Gastroesophageal sphincter (tissue), 4 donors: ENCODE measurements at regions not wholly inside any gene's neighbourhood (a gene's known extent, or its start where the extent isn't known, plus 50 kb on each side); places are given as distances from the start of the nearest gene placed in this dataset.
A peak's percentile ranks its signal among the peaks of the same experiment; 100 is the strongest.
"Not testable (repeated sequence)": the region's sequence is repeated elsewhere in the genome, so short reads cannot be mapped to it uniquely, and the experiment has no call there.

Experiments
- ATAC-seq: fragments of 150-250 bp; one replicate; pipeline ENCODE4 v1.9.1; 2016; ENCODE audit warnings: mild to moderate bottlenecking, moderate library complexity
- H3K27ac ChIP-seq, 4 donors: fragments of 200-600 bp; sonication (generic) in 3 of 4; 1 replicate in 3 of 4; 2 replicates in 1 of 4; pipeline ENCODE4 v1.5.1; 2016 to 2019
- H3K27me3 ChIP-seq: fragments of 200-600 bp; sonication (generic); one replicate; pipeline ENCODE4 v1.5.1; 2019
- H3K36me3 ChIP-seq, 2 donors: fragments of 200-600 bp; sonication (generic); one replicate each; pipeline ENCODE4 v1.5.1; 2019; ENCODE audit warnings: control low read depth in 1 of 2
- H3K4me1 ChIP-seq, 3 donors: fragments of 200-600 bp; sonication (generic); 1 replicate in 2 of 3; 2 replicates in 1 of 3; pipeline ENCODE4 v1.5.1; 2016 to 2019; ENCODE audit warnings: control low read depth in 2 of 3
- H3K4me3 ChIP-seq, 2 donors: fragments of 200-600 bp; sonication (generic); one replicate each; pipeline ENCODE4 v1.5.1; 2019; ENCODE audit warnings: mild to moderate bottlenecking in 1 of 2, moderate library complexity in 1 of 2
- H3K9me3 ChIP-seq, 3 donors: fragments of 200-600 bp; sonication (generic); one replicate each; pipeline ENCODE4 v1.5.1; 2017 to 2019; ENCODE audit warnings: control low read depth in 2 of 3
- CTCF ChIP-seq, 4 experiments: fragments of 200-600 bp in 2 of 4; fragments of 450-650 bp in 2 of 4; sonication (generic) in 1 of 4; IDR thresholded peaks; one replicate each; pipeline ENCODE4 v1.5.1; 2017 to 2019; ENCODE audit warnings: antibody characterized with exemption in 4 of 4, mild to moderate bottlenecking in 2 of 4, moderate library complexity in 2 of 4
- EP300 ChIP-seq: sonication (generic); formaldehyde crosslinking; IDR thresholded peaks from one replicate; pipeline ENCODE4 v1.6.1; 2017; ENCODE audit warnings: antibody characterized with exemption, mild to moderate bottlenecking
- POLR2A ChIP-seq, 2 donors: fragments of 450-650 bp; IDR thresholded peaks; one replicate each; pipeline ENCODE4 v1.6.1; 2017; ENCODE audit warnings: antibody characterized with exemption in 2 of 2, mild to moderate bottlenecking in 2 of 2, moderate library complexity in 1 of 2
- POLR2AphosphoS5 ChIP-seq: sonication (generic); formaldehyde crosslinking; IDR thresholded peaks from one replicate; pipeline ENCODE4 v1.6.1; 2017; ENCODE audit warnings: antibody characterized with exemption
- WGBS, 2 donors: methylation state at CpG; one replicate each; pipeline ENCODE4 v1.1.5; 2018; ENCODE audit warnings: low coverage in 1 of 2; 5-methylcytosine and 5-hydroxymethylcytosine counted together

- not testable (repeated sequence) for H3K27ac ChIP-seq, H3K4me3 ChIP-seq, H3K27me3 ChIP-seq, H3K4me1 ChIP-seq, H3K9me3 ChIP-seq, H3K36me3 ChIP-seq, ATAC-seq
- 50 to 60% methylated on average over 1 to 2 of the region's 2 CpGs for WGBS, 2 donors
Measured at GRCh38 chr12:9474197-9474596, 133.5 kb downstream of the KLRB1 start.

- ATAC-seq, H3K4me3 ChIP-seq, H3K4me1 ChIP-seq, H3K27me3 ChIP-seq, H3K9me3 ChIP-seq, H3K27ac ChIP-seq, H3K36me3 ChIP-seq: not testable (repeated sequence)
- whole genome bisulfite sequencing, 2 donors = 100% methylated on average over 1 of the region's 1 CpG; no CpG with 5 or more reads in 1 of the 2 donors
Measured at GRCh38 chr12:9473638-9474037, 134.1 kb downstream of the KLRB1 start.

GRCh38 chr12:9471501-9471900, 136.2 kb downstream of the KLRB1 start:
- ATAC-seq, H3K4me3 ChIP-seq, H3K9me3 ChIP-seq, H3K27ac ChIP-seq, H3K36me3 ChIP-seq, H3K27me3 ChIP-seq, H3K4me1 ChIP-seq: not testable (repeated sequence)
- 93 to 96% methylated on average over 3 to 5 of the region's 8 CpGs for WGBS, 2 donors

GRCh38 chr12:9470367-9470766, 137.3 kb downstream of the KLRB1 start:
- WGBS, 2 donors = 83 to 100% methylated on average over 1 of the region's 1 CpG
- not testable (repeated sequence) for H3K9me3 ChIP-seq, H3K4me1 ChIP-seq, H3K4me3 ChIP-seq, H3K27ac ChIP-seq, H3K27me3 ChIP-seq, ATAC-seq, H3K36me3 ChIP-seq

GRCh38 chr12:9469956-9470355, 137.8 kb downstream of the KLRB1 start:
- H3K27ac ChIP-seq, H3K4me3 ChIP-seq, H3K4me1 ChIP-seq, ATAC-seq, H3K36me3 ChIP-seq, H3K9me3 ChIP-seq, H3K27me3 ChIP-seq: not testable (repeated sequence)
- WGBS, 2 donors = 0 to 25% methylated on average over 1 of the region's 1 CpG

GRCh38 chr12:9469463-9469862, 138.3 kb downstream of the KLRB1 start:
- H3K27me3 ChIP-seq, H3K4me1 ChIP-seq, H3K4me3 ChIP-seq, H3K9me3 ChIP-seq, H3K27ac ChIP-seq, H3K36me3 ChIP-seq, ATAC-seq: not testable (repeated sequence)
- 79% methylated on average over 2 of the region's 2 CpGs; no CpG with 5 or more reads in 1 of the 2 donors for WGBS, 2 donors

- not testable (repeated sequence) for H3K36me3 ChIP-seq, H3K27ac ChIP-seq, H3K27me3 ChIP-seq, H3K9me3 ChIP-seq, ATAC-seq, H3K4me1 ChIP-seq, H3K4me3 ChIP-seq
- WGBS, 2 donors = 46% methylated on average over 5 of the region's 6 CpGs; no CpG with 5 or more reads in 1 of the 2 donors
- peak; percentile 14 to 67 (median 58) for TF ChIP-seq CTCF (IDR thresholded peaks at IDR 0.05)
Measured at GRCh38 chr12:9468998-9469397, 138.7 kb downstream of the KLRB1 start.

GRCh38 chr12:9468144-9468543, 139.6 kb downstream of the KLRB1 start:
- not testable (repeated sequence) for H3K9me3 ChIP-seq, H3K4me1 ChIP-seq, H3K36me3 ChIP-seq, H3K4me3 ChIP-seq, ATAC-seq, H3K27me3 ChIP-seq, H3K27ac ChIP-seq
- WGBS, 2 donors = 80 to 92% methylated on average over 1 of the region's 1 CpG

GRCh38 chr12:9464408-9464807, 143.3 kb downstream of the KLRB1 start:
- Histone ChIP-seq H3K4me3 (no peak overlapping the region), H3K27me3 (no peaks in the 10 kb centered on the region), H3K9me3 (no peaks in the 10 kb centered on the region), H3K4me1 (no peaks in the 10 kb centered on the region), H3K27ac (no peak overlapping the region), H3K36me3 (no peaks in the 10 kb centered on the region)
- no peak for TF ChIP-seq POLR2AphosphoS5
- TF ChIP-seq CTCF (IDR thresholded peaks at IDR 0.05) = no peak
- no peak for TF ChIP-seq POLR2A (IDR thresholded peaks at IDR 0.05)
- no peak for TF ChIP-seq EP300
- ATAC-seq = no peak
- WGBS, 2 donors = 69 to 77% methylated on average over 2 to 3 of the region's 4 CpGs

GRCh38 chr12:9455516-9455915, 152.2 kb downstream of the KLRB1 start:
- H3K27me3 ChIP-seq = not testable (repeated sequence)

GRCh38 chr12:9454021-9454420, 153.7 kb downstream of the KLRB1 start:
- H3K9me3 ChIP-seq, H3K4me1 ChIP-seq, H3K27me3 ChIP-seq, H3K27ac ChIP-seq, ATAC-seq, H3K4me3 ChIP-seq, H3K36me3 ChIP-seq: not testable (repeated sequence)
- WGBS, 2 donors = 100% methylated on average over 2 of the region's 2 CpGs

More at GRCh38 chr12:9455516-9455915, 152.2 kb downstream of the KLRB1 start:
- H3K36me3 ChIP-seq, H3K4me1 ChIP-seq, H3K9me3 ChIP-seq, H3K27ac ChIP-seq, H3K4me3 ChIP-seq, ATAC-seq: not testable (repeated sequence)
- 54 to 85% methylated on average over 2 of the region's 4 CpGs for WGBS, 2 donors

- H3K4me1 ChIP-seq, ATAC-seq, H3K27ac ChIP-seq, H3K36me3 ChIP-seq, H3K4me3 ChIP-seq, H3K27me3 ChIP-seq, H3K9me3 ChIP-seq: not testable (repeated sequence)
- WGBS, 2 donors = no CpG with 5 or more reads among the region's 20 CpGs
Measured at GRCh38 chr12:9450127-9450567, 157.6 kb downstream of the KLRB1 start.
